OCI-LY3 (cell line): ENCODE measurements at regions not wholly inside any gene's neighbourhood (a gene's known extent, or its start where the extent isn't known, plus 50 kb on each side); places are given as distances from the start of the nearest gene placed in this dataset.
A peak's percentile ranks its signal among the peaks of the same experiment; 100 is the strongest.

Source experiments
- H2AFZ ChIP-seq: fragments of 200-600, 300-600 bp; shearing (Covaris generic); 2 replicates; pipeline ENCODE4 v1.6.0; 2014; ENCODE audit warnings: antibody characterized with exemption, low read depth, low read length
- H3K27ac ChIP-seq: fragments of 200-600, 300-600 bp; sonication (generic); 2 replicates; pipeline ENCODE4 v1.5.1; 2014; ENCODE audit warnings: mild to moderate bottlenecking, low read length, moderate library complexity, mixed read lengths
- H3K27me3 ChIP-seq: fragments of 200-600, 300-600 bp; sonication (generic); 2 replicates; pipeline ENCODE4 v1.6.1; 2014; ENCODE audit warnings: low read depth, low read length, mixed read lengths
- H3K36me3 ChIP-seq: fragments of 200-600, 300-600 bp; sonication (generic); replicated peaks from 2 replicates; pipeline ENCODE3; 2014; ENCODE audit warnings: low read depth, low read length, mixed read lengths
- H3K4me1 ChIP-seq: fragments of 300-600, 200-600 bp; sonication (generic); 2 replicates; pipeline ENCODE4 v1.6.1; 2014; ENCODE audit warnings: low read length, mixed read lengths
- H3K4me2 ChIP-seq: fragments of 200-600, 300-600 bp; sonication (generic); 2 replicates; pipeline ENCODE4 v1.6.1; 2014; ENCODE audit warnings: low read length, mixed read lengths
- H3K4me3 ChIP-seq: fragments of 300-600, 200-600 bp; sonication (generic); 2 replicates; pipeline ENCODE4 v1.5.1; 2014; ENCODE audit warnings: antibody characterized with exemption, mild to moderate bottlenecking, low read length, moderate library complexity
- H3K79me2 ChIP-seq: fragments of 300-600, 200-600 bp; shearing (Covaris generic); 2 replicates; pipeline ENCODE4 v1.6.1; 2014; ENCODE audit warnings: mild to moderate bottlenecking, low read length, mixed read lengths
- H3K9ac ChIP-seq: fragments of 300-600, 200-600 bp; shearing (Covaris generic); 2 replicates; pipeline ENCODE4 v1.6.0; 2014; ENCODE audit warnings: mild to moderate bottlenecking, low read length, moderate library complexity
- H3K9me3 ChIP-seq: fragments of 200-600, 300-600 bp; shearing (Covaris generic); 2 replicates; pipeline ENCODE4 v1.6.1; 2014; ENCODE audit warnings: low read length, mixed read lengths; ENCODE audit not compliant: insufficient read depth
- H4K20me1 ChIP-seq: fragments of 200-600, 300-600 bp; sonication (generic); 2 replicates; pipeline ENCODE4 v1.6.1; 2016; ENCODE audit warnings: low read length, mixed read lengths; ENCODE audit not compliant: insufficient read depth
- CTCF ChIP-seq: fragments of 200-600, 300-600 bp; sonication (generic); IDR thresholded peaks from 2 replicates; pipeline ENCODE4 v1.5.1; 2014; ENCODE audit warnings: antibody characterized with exemption, low read length, low read depth
- EZH2phosphoT487 ChIP-seq: fragments of 200-600 bp; shearing (Covaris generic); IDR thresholded peaks from 2 replicates; pipeline ENCODE4 v1.6.1; 2018; ENCODE audit warnings: antibody characterized with exemption, mixed run types, low read depth

GRCh38 chr10:52992567-52992966, 220.0 kb upstream of the MBL2 start:
- no peak overlapping the region for H3K27ac ChIP-seq
- H3K4me1 ChIP-seq, result peaks cover 9% of the 10 kb centered on the region
- no peak for TF ChIP-seq CTCF
- no peaks in the 10 kb centered on the region for H3K36me3 ChIP-seq
- no peak overlapping the region for H3K4me2 ChIP-seq
- H3K9me3 ChIP-seq, result peaks cover 4% of the 10 kb centered on the region; the same call in 1 of the 2 replicates
- no peak overlapping the region for H3K9ac ChIP-seq
- no peaks in the 10 kb centered on the region for H3K27me3 ChIP-seq
- H3K79me2 ChIP-seq, result no peaks in the 10 kb centered on the region
- no peak overlapping the region for H3K4me3 ChIP-seq
- H2AFZ ChIP-seq, result no peak overlapping the region
- H4K20me1 ChIP-seq, result no peaks in the 10 kb centered on the region

GRCh38 chr10:52988923-52989322, 216.3 kb upstream of the MBL2 start:
- H3K4me2 ChIP-seq, result no peak overlapping the region
- no peaks in the 10 kb centered on the region for H3K79me2 ChIP-seq
- H3K4me3 ChIP-seq, result no peak overlapping the region
- no peak overlapping the region for H3K27ac ChIP-seq
- TF ChIP-seq CTCF, result no peak
- no peak for TF ChIP-seq EZH2phosphoT487
- H3K9ac ChIP-seq, result no peak overlapping the region
- H3K36me3 ChIP-seq, result no peaks in the 10 kb centered on the region
- no peaks in the 10 kb centered on the region for H4K20me1 ChIP-seq
- peaks cover 19% of the 10 kb centered on the region for H3K4me1 ChIP-seq
- no peak overlapping the region for H2AFZ ChIP-seq
- H3K27me3 ChIP-seq, result no peaks in the 10 kb centered on the region
- H3K9me3 ChIP-seq, result no peaks in the 10 kb centered on the region

- Histone ChIP-seq H3K9me3 (no peaks in the 10 kb centered on the region), H3K4me3 (no peak overlapping the region), H2AFZ (no peak overlapping the region), H3K4me2 (no peak overlapping the region), H4K20me1 (no peaks in the 10 kb centered on the region), H3K9ac (no peak overlapping the region), H3K27ac (no peak overlapping the region), H3K36me3 (no peaks in the 10 kb centered on the region), H3K4me1 (peaks cover 12% of the 10 kb centered on the region), H3K27me3 (no peaks in the 10 kb centered on the region), H3K79me2 (no peaks in the 10 kb centered on the region)
- no peak for TF ChIP-seq EZH2phosphoT487
- TF ChIP-seq CTCF, result no peak
Measured at GRCh38 chr10:52986125-52986524, 213.5 kb upstream of the MBL2 start.

- Histone ChIP-seq H3K9me3 (no peaks in the 10 kb centered on the region), H3K36me3 (no peaks in the 10 kb centered on the region)
Measured at GRCh38 chr10:52984169-52984568, 211.6 kb upstream of the MBL2 start.

More at GRCh38 chr10:52984169-52984568, 211.6 kb upstream of the MBL2 start:
- Histone ChIP-seq H3K27ac (no peak overlapping the region), H3K27me3 (no peaks in the 10 kb centered on the region), H2AFZ (no peak overlapping the region), H3K9ac (no peak overlapping the region), H3K4me2 (peak overlapping the region; percentile 29; the same call in 1 of the 2 replicates), H3K4me1 (peaks cover 12% of the 10 kb centered on the region), H3K79me2 (no peaks in the 10 kb centered on the region), H4K20me1 (no peaks in the 10 kb centered on the region), H3K4me3 (no peak overlapping the region)
- TF ChIP-seq EZH2phosphoT487 (no peak), CTCF (no peak)
